HG02852 (cell line): ENCODE measurements at regions not wholly inside any gene's neighbourhood (a gene's known extent, or its start where the extent isn't known, plus 50 kb on each side); places are given as distances from the start of the nearest gene placed in this dataset.

Experiments
- ATAC-seq: cut with Tn5 transposase; IDR thresholded peaks from one replicate; pipeline ENCODE4 v1.9.1; 2021; ENCODE audit warnings: mild to moderate bottlenecking, moderate library complexity; ENCODE audit not compliant: unreplicated experiment

- ATAC-seq, result no peak
Observed at GRCh38 chr9:27991221-27991620, 417.9 kb upstream of the C9orf72 start.

GRCh38 chr9:28001096-28001495 lies 427.8 kb upstream of the C9orf72 start:
- ATAC-seq, result no peak

GRCh38 chr9:28004900-28005299 lies 431.6 kb upstream of the C9orf72 start:
- ATAC-seq, result no peak

GRCh38 chr9:28005779-28006178 lies 432.5 kb upstream of the C9orf72 start:
- ATAC-seq, result no peak

- no peak for ATAC-seq
Observed at GRCh38 chr9:28007097-28007817, 434.0 kb upstream of the C9orf72 start.

- ATAC-seq, result no peak
Observed at GRCh38 chr9:28014212-28014611, 440.9 kb upstream of the C9orf72 start.

GRCh38 chr9:28024676-28025075 lies 451.4 kb upstream of the C9orf72 start:
- ATAC-seq, result no peak

- ATAC-seq, result no peak
Observed at GRCh38 chr9:28025186-28025585, 451.9 kb upstream of the C9orf72 start.

- ATAC-seq, result no peak
Observed at GRCh38 chr9:28031521-28032267, 458.4 kb upstream of the C9orf72 start.

- no peak for ATAC-seq
Observed at GRCh38 chr9:28032268-28032590, 458.9 kb upstream of the C9orf72 start.

GRCh38 chr9:28034242-28034641 lies 461.0 kb upstream of the C9orf72 start:
- ATAC-seq, result no peak

- ATAC-seq, result no peak
Observed at GRCh38 chr9:28037968-28038367, 464.7 kb upstream of the C9orf72 start.

GRCh38 chr9:28045051-28045450 lies 471.8 kb upstream of the C9orf72 start:
- no peak for ATAC-seq

- ATAC-seq, result no peak
Observed at GRCh38 chr9:28050046-28050445, 476.8 kb upstream of the C9orf72 start.

GRCh38 chr9:28050941-28051340 lies 477.7 kb upstream of the C9orf72 start:
- ATAC-seq, result no peak

- ATAC-seq, result no peak
Observed at GRCh38 chr9:28051559-28052503, 478.6 kb upstream of the C9orf72 start.

GRCh38 chr9:28053096-28053777 lies 480.0 kb upstream of the C9orf72 start:
- ATAC-seq, result no peak

GRCh38 chr9:28056006-28056405 lies 482.7 kb upstream of the C9orf72 start:
- ATAC-seq, result no peak

- no peak for ATAC-seq
Observed at GRCh38 chr9:28056466-28056865, 483.2 kb upstream of the C9orf72 start.

- no peak for ATAC-seq
Observed at GRCh38 chr9:28059192-28059591, 485.9 kb upstream of the C9orf72 start.

- no peak for ATAC-seq
Observed at GRCh38 chr9:28064241-28064815, 491.0 kb upstream of the C9orf72 start.
